ENCODE measurements at regions not wholly inside any gene's neighbourhood (a gene's known extent, or its start where the extent isn't known, plus 50 kb on each side); places are given as distances from the start of the nearest gene placed in this dataset.

DNA sequence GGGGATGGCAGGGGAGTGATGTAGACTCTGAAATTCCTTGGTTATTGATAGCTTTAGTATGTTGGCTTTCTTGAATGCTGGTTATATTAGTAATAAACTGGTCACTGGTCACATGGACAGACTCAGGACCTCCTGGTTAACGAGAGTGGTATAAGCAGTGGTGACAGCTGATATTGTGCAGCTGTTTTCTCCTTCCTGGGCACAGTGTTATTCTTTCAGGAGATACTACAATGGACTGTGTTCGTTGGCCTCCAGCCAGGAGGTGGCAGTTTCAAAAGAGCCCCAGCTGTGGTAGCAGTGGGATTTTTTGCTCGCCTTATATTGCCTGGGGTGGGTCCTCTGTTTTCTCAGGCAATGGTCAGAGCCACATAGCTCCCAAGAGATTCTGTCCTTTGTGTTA lies 181.6 kb upstream of the RBMS3 start:
- Histone ChIP-seq H3K27me3 (ENCODE audit: control insufficient read depth, insufficient read depth, low read length) (no peaks in the 10 kb centered on the region), H3K36me3 (ENCODE audit: control insufficient read depth, insufficient read depth, low read length) (no peaks in the 10 kb centered on the region), H3K27ac (ENCODE audit: low read length) (no peak overlapping the region), H3K4me1 (ENCODE audit: control insufficient read depth, insufficient read depth, low read length) (no peaks in the 10 kb centered on the region), H3K9me3 (ENCODE audit: control insufficient read depth, insufficient read depth, low read length) (peaks cover 13% of the 10 kb centered on the region), H3K4me3 (ENCODE audit: low read length) (no peak overlapping the region)
- Mint-ChIP-seq H3K27me3 (ENCODE audit: low read depth in 2 of 2) (no peaks in the 10 kb centered on the region), H3K27ac (no peak overlapping the region), H3K4me3 (no peak overlapping the region), H3K4me1 (no peaks in the 10 kb centered on the region), H3K36me3 (no peaks in the 10 kb centered on the region), H3K9me3 (peaks cover 10 to 14% of the 10 kb centered on the region in 2 donors)
- DNase-seq (no peak), ATAC-seq (no peak)
- intact Hi-C loops (cut with micrococcal nuclease), result no loop called here
- TF ChIP-seq, protein P1, sequence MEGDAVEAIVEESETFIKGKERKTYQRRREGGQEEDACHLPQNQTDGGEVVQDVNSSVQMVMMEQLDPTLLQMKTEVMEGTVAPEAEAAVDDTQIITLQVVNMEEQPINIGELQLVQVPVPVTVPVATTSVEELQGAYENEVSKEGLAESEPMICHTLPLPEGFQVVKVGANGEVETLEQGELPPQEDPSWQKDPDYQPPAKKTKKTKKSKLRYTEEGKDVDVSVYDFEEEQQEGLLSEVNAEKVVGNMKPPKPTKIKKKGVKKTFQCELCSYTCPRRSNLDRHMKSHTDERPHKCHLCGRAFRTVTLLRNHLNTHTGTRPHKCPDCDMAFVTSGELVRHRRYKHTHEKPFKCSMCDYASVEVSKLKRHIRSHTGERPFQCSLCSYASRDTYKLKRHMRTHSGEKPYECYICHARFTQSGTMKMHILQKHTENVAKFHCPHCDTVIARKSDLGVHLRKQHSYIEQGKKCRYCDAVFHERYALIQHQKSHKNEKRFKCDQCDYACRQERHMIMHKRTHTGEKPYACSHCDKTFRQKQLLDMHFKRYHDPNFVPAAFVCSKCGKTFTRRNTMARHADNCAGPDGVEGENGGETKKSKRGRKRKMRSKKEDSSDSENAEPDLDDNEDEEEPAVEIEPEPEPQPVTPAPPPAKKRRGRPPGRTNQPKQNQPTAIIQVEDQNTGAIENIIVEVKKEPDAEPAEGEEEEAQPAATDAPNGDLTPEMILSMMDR (IDR thresholded peaks at IDR 0.05), result no peak
- WGBS (ENCODE audit: insufficient coverage), result 83% methylated on average over 3 of the region's 3 CpGs

DNA sequence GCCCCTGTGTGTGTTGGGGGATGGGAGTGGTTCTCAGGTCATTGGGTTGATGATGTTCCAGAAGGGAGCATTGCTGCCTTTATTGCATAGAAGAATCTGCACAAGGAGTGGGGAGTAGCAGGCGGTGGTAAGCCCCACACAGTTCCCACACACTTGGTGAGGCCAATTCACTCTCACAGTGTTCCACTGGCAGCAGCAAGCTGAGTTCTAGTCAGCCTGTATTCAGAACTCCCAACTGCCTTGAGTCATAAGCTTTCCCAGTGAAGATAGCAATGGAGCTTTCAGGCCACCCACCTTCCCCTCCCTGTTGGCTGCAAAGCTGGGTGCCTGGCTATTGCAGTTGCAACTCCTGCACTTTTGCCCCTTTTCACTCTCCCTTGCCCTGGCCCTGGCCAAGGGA lies 181.1 kb upstream of the RBMS3 start:
- no peak for ATAC-seq
- TF ChIP-seq, protein P1 (IDR thresholded peaks at IDR 0.05), result no peak
- no peaks in the 10 kb centered on the region for H3K27me3 ChIP-seq (ENCODE audit: control insufficient read depth, insufficient read depth, low read length)
- WGBS (ENCODE audit: insufficient coverage), result 100% methylated on average over 1 of the region's 1 CpG
- no peak for DNase-seq
- H3K9me3 Mint-ChIP-seq, result peaks cover 12 to 14% of the 10 kb centered on the region in 2 donors
- no peaks in the 10 kb centered on the region for H3K4me1 ChIP-seq (ENCODE audit: control insufficient read depth, insufficient read depth, low read length)
- H3K27me3 Mint-ChIP-seq (ENCODE audit: low read depth in 2 of 2), result no peaks in the 10 kb centered on the region
- H3K4me3 Mint-ChIP-seq, result no peak overlapping the region
- H3K4me1 Mint-ChIP-seq, result no peaks in the 10 kb centered on the region
- intact Hi-C loops (cut with micrococcal nuclease), result no loop called here
- H3K36me3 Mint-ChIP-seq, result no peaks in the 10 kb centered on the region
- H3K9me3 ChIP-seq (ENCODE audit: control insufficient read depth, insufficient read depth, low read length), result peaks cover 13% of the 10 kb centered on the region
- no peak overlapping the region for H3K27ac Mint-ChIP-seq
- no peak overlapping the region for H3K27ac ChIP-seq (ENCODE audit: low read length)
- H3K36me3 ChIP-seq (ENCODE audit: control insufficient read depth, insufficient read depth, low read length), result no peaks in the 10 kb centered on the region
- no peak overlapping the region for H3K4me3 ChIP-seq (ENCODE audit: low read length)

DNA sequence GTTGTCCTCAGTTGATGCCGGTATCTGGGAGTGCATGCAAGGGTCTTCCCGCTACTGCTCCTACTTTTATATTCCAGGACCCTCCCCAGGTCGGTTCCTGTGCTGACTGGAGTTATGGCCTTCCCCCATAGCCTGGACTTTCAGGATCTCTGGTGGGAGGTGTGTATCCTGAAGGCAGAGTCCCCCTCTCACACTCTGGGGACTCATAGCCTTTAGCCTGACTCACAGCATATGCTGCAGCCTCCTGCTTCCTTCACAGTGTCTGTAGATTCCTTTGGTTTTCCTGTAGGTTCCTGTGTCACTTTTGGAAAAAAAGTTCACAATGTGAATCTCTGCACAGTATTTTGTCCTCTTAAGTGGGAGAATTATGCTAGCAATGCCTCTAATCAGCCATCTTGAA lies 180.6 kb upstream of the RBMS3 start:
- Histone ChIP-seq H3K27ac (ENCODE audit: low read length) (no peak overlapping the region), H3K27me3 (ENCODE audit: control insufficient read depth, insufficient read depth, low read length) (no peaks in the 10 kb centered on the region), H3K4me3 (ENCODE audit: low read length) (no peak overlapping the region), H3K4me1 (ENCODE audit: control insufficient read depth, insufficient read depth, low read length) (no peaks in the 10 kb centered on the region), H3K36me3 (ENCODE audit: control insufficient read depth, insufficient read depth, low read length) (no peaks in the 10 kb centered on the region), H3K9me3 (ENCODE audit: control insufficient read depth, insufficient read depth, low read length) (peaks cover 13% of the 10 kb centered on the region)
- TF ChIP-seq, protein P1 (IDR thresholded peaks at IDR 0.05), result no peak
- ATAC-seq (no peak), DNase-seq (no peak)
- Mint-ChIP-seq H3K27ac (no peak overlapping the region), H3K9me3 (peaks cover 13 to 16% of the 10 kb centered on the region in 2 donors), H3K36me3 (peaks cover 3% of the 10 kb centered on the region), H3K4me3 (no peak overlapping the region), H3K27me3 (ENCODE audit: low read depth in 2 of 2) (no peaks in the 10 kb centered on the region), H3K4me1 (no peaks in the 10 kb centered on the region)
- 67% methylated on average over 1 of the region's 3 CpGs for WGBS (ENCODE audit: insufficient coverage)
- intact Hi-C loops (cut with micrococcal nuclease), result no loop called here

DNA sequence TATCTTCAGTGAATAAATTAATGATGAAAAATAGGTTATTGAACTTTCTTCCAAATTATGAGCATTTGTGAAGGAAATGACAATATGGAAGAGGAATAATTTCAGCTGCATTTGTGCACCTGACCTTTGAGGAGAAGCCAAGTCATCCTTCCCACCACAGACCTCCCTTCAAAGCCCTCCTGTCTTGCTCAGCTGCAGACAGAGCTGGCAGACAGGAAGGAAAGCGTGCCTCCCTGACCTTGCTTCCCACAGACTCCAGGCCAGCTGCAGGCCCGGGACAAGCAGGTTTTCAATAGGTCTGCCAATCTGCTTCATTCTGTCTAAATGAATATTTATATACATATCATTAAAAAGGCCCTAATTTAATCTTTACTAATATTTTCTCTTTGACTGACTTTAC lies 152.9 kb upstream of the RBMS3 start:
- Mint-ChIP-seq H3K4me1 (no peaks in the 10 kb centered on the region), H3K27ac (no peak overlapping the region), H3K4me3 (no peak overlapping the region), H3K36me3 (no peaks in the 10 kb centered on the region), H3K27me3 (ENCODE audit: low read depth in 2 of 2) (no peaks in the 10 kb centered on the region), H3K9me3 (peaks cover 2 to 5% of the 10 kb centered on the region in 2 donors)
- WGBS (ENCODE audit: insufficient coverage), result 23% methylated on average over 2 of the region's 2 CpGs
- Histone ChIP-seq H3K4me1 (ENCODE audit: control insufficient read depth, insufficient read depth, low read length) (no peaks in the 10 kb centered on the region), H3K27ac (ENCODE audit: low read length) (no peak overlapping the region), H3K27me3 (ENCODE audit: control insufficient read depth, insufficient read depth, low read length) (no peaks in the 10 kb centered on the region), H3K4me3 (ENCODE audit: low read length) (no peak overlapping the region), H3K9me3 (ENCODE audit: control insufficient read depth, insufficient read depth, low read length) (no peaks in the 10 kb centered on the region), H3K36me3 (ENCODE audit: control insufficient read depth, insufficient read depth, low read length) (no peaks in the 10 kb centered on the region)
- TF ChIP-seq, protein P1 (IDR thresholded peaks at IDR 0.05), result no peak
- no peak for DNase-seq
- intact Hi-C loops (cut with micrococcal nuclease), result no loop called here
- ATAC-seq, result no peak
